ENCODE measurements at regions not wholly inside any gene's neighbourhood (a gene's known extent, or its start where the extent isn't known, plus 50 kb on each side); places are given as distances from the start of the nearest gene placed in this dataset.

DNA sequence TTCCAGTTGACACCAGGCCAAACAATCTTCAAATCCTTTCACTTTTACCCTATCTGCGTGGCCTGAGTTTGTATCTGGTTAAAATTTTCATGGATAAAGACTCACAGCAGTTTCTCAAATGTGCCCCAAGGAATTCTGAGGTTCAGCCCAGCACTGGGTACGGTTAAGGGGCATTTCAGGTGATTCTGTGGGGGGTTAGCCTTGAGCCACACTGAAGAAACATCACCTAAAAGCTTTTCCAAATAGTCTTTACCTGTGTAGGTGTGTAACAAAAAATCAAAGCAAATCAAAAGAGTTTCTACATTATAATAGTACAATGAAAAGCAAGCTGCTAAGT lies 83.8 kb upstream of the DNAJC1 start:
- TF ChIP-seq, protein P1, sequence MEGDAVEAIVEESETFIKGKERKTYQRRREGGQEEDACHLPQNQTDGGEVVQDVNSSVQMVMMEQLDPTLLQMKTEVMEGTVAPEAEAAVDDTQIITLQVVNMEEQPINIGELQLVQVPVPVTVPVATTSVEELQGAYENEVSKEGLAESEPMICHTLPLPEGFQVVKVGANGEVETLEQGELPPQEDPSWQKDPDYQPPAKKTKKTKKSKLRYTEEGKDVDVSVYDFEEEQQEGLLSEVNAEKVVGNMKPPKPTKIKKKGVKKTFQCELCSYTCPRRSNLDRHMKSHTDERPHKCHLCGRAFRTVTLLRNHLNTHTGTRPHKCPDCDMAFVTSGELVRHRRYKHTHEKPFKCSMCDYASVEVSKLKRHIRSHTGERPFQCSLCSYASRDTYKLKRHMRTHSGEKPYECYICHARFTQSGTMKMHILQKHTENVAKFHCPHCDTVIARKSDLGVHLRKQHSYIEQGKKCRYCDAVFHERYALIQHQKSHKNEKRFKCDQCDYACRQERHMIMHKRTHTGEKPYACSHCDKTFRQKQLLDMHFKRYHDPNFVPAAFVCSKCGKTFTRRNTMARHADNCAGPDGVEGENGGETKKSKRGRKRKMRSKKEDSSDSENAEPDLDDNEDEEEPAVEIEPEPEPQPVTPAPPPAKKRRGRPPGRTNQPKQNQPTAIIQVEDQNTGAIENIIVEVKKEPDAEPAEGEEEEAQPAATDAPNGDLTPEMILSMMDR (IDR thresholded peaks at IDR 0.05 in 4 of 5, conservative IDR thresholded peaks at IDR 0.05 in 1 of 5): no peak
- no peak for TF ChIP-seq POLR2A (IDR thresholded peaks at IDR 0.05)

All from gastrocnemius medialis (tissue), 4 donors.